NCI-H1436 treated with DMSO at 0.1 percent for 48 hours (cell line): ENCODE measurements at regions not wholly inside any gene's neighbourhood (a gene's known extent, or its start where the extent isn't known, plus 50 kb on each side); places are given as distances from the start of the nearest gene placed in this dataset.
"Not testable (repeated sequence)": the region's sequence is repeated elsewhere in the genome, so short reads cannot be mapped to it uniquely, and the experiment has no call there.

Experiments used
- DNase-seq: peaks from one replicate; lab custom pipeline; 2025; lab: John Stamatoyannopoulos, UW

DNA sequence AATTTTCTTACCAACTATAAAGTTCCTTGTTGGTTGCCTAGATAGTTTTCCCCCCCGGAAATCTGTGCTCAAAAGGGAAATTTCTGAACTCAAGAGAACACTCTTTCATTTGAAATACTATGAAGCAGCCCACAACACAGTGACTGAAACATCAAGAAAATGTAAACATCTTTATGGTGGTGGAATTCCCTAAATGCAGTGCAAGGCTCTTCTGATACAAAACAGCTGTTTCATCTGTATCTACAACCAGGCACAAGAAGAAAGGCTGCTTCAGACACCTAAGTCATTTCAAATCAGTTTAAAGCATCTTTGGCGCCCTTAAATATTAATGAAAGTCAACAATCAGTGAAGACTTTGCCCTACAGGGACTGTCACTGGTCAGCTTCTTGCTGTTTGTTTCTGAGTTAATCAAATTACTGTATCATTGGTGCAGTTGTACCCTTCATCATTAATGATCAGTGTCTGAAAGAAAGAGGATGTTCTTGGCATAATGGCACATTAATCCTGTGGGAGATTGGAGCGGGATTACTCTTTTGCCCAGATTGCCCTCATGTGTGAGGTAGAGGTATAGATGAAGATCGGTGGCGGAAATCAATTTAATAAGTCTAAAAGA is 947.0 kb downstream of the NR2F1-AS1 start:
- no peak for DNase-seq

DNA sequence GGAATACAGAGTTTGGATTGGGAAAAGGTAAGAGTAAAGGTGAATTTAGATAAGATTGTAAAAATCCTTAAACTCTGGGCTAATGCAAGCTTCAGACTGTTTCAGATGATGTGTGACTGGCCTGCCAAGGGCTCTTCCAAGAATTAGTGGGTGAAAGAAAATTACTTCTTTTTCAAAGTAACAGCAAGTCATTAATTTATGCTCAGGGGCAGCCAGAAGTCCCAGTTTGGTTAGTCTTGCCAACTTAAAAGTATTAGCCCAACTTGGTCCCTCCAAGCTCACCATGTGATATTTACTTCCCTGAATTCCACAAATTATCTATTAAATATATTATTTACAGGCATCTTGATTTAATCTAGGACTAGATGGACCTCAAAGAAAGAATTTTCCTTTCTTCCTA is 947.8 kb downstream of the NR2F1-AS1 start:
- DNase-seq = no peak

DNA sequence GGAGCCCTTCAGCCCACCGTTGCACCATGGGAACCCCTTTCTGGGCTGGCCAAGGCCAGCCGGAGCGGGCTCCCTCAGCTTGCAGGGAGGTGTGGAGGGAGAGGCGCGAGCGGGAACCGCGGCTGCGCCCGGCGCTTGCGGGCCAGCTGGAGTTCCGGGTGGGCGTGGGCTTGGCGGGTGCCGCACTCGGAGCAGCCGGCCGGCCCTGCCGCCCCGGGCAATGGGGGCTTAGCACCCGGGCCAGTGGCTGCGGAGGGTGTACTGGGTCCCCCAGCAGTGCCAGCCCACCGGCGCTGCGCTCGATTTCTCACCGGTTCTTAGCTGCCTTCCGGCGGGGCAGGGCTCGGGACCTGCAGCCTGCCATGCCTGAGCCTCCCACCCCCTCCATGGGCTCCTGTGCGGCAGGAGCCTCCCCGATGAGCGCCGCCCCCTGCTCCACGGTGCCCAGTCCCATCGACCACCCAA is 949.8 kb downstream of the NR2F1-AS1 start:
- not testable (repeated sequence) for DNase-seq

DNA sequence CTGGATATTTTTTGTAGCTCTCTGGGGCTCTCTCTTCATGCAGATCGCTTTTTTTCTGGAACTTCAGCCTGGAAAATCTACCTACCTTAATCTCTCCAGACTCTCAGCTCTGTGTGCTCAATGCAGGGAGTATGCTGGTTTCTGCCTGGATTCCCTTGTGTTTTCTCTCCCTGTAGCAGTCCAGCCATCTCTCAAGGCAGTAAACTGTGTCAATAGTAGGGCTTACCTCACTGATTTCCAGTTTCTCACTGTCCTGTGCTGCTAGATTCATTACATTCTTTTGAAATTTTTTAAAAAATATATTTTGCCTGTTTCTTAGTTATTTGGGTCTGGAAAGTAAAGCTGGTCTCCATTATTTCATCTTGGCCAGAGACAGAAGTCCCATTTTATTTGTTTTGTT is 951.4 kb downstream of the NR2F1-AS1 start:
- no peak for DNase-seq

DNA sequence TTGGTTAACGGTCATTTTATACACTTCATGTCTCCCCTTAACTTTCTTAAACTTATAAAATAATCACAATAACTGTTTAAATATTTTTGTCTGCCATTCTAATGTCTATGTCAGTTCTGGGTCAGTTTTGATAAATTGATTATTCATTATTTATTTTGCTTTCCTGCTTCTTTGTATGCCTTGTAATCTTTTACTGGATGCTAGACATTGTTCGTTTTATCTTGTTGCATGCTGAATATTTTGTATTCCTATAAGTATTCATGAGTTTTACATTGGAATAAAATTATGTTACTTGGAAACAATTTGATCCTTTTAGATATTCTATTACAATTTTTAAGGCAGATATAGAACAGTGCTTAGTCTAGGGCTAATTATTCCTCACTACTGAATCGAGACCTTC is 952.0 kb downstream of the NR2F1-AS1 start:
- no peak for DNase-seq

DNA sequence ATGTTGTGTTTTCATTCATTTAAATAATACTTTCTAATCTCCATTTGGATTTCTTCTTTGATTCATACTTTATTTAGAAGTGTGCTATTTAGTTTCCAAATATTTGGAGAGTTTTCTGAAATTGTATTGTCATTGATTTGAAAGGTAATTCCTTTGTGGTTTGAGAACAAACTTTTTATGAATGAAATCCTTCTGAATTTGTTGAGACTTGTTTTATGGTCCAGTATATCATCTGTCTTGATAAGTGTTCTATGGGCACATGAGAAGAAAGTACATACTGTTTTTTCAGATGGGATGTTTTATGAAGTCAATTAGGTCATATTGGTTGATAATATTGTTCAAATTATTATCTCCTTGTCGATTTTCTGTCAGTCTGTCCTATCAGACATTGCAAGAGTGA is 953.8 kb downstream of the NR2F1-AS1 start:
- DNase-seq = no peak

DNA sequence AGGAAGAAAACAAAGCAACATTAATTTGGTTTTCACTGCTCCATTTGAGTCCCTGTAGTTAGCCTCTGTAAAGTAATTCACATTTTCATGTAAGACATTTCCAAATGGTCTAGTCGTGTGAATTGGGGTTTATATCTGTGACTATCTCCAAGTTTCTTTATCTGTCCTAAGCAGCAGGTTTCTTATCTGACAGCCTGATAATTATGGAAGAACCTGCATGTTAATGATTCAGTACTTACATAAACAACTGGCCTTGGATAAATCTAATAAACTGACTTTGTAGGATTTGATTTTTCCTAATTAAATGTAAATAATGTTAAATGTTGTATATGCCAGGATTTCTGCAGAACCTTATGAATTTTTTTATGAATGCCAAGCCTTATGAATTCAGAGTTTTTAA is 964.9 kb downstream of the NR2F1-AS1 start:
- no peak for DNase-seq

DNA sequence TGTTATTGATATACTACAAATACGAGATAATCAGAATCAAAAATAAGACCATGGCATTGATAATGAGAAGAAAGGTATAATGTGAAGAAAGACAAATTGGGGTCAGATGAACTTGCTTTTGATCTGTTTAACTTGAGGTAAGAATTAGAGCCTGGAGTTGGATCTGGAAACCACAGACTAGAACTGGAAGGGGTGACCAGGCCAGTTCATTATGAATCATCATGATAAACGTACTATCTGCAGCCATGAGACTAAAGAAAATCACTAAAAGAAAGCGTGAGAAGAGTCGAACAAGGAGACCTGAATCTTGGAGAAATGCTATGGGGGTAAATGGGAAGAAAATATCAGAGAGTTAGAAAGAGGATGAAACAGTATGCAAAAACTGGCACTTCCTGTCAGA is 967.5 kb downstream of the NR2F1-AS1 start:
- no peak for DNase-seq

DNA sequence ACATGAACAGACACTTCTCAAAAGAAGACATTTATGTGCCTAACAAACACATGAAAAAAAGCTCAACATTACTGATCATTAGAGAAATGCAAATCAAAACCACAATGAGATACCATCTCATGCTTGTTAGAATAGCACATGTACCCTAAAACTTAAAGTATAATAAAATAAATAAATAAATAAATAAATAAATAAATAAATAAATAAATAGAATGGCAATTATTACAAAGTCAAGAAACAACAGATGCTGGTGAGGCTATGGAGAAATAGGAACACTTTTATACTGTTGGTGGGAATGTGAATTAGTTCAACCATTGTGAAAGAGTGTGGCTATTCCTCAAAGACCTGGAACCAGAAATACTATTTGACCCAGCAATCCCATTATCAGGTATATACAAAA is 970.6 kb downstream of the NR2F1-AS1 start:
- DNase-seq = not testable (repeated sequence)

DNA sequence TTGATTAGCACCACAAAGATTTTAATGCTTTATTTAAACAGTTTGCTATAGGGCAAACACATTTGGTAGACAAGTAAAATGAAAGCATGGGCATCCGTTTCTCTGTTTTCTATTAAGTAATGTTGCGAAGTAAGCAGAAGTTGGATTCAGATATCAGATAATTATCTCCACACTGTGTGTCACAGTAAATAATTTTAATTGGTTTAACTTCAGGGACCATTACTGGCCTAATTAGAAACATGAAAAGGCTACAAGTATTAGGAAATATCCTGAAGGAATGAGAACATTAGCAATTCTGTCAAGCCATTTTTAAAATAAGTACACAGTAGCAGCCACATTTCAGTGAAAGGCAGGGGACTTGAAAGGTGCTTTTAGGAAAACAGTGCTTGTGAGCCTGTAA is 975.4 kb downstream of the NR2F1-AS1 start:
- DNase-seq = peak; percentile 51

DNA sequence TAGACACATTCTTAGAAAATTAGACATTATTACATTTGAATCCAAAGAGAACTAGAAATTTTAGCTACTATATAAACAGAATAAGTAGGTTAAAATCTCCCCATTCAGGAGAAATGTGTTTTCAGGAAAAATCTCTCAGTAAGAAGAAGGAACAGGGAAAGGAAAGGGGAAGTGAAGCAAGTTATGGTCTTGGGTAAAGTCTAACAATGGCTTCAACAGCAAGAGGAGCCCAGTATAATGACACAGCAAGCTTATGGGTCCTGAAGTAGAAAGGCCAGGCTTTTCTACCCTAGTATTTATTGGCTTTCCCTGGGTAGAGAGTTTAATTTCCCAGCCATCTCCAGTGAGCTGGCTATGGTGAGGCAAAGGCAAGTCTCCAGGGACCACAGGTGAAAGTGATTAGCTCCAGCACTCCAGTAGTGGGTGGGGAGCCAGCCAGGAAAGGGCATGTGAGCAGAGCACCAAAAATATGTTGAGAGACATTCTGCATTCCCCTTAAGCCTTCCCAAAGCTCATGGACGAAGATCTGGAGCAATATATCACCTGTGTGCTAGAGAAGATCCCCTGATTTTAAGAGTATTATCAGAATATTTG is 981.7 kb downstream of the NR2F1-AS1 start:
- DNase-seq = peak; percentile 21

DNA sequence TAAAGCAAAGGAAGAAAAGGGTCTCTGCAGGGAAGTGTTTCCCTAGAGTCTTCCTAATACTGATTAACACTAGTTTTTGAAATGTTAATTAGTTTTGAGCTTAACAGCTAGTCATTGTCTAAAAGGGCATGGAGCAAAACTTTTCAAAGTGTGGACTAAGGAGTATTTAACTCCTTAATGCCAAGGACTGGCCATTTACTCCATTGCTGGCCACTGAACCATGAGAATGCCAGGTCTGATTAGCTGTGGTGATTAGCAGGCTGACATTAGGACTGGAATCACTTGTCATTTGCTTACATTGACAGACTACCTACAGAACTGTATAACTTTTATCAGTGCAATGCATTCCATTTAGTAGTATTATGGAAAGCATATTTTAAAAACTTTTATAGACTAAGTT is 987.0 kb downstream of the NR2F1-AS1 start:
- no peak for DNase-seq

DNA sequence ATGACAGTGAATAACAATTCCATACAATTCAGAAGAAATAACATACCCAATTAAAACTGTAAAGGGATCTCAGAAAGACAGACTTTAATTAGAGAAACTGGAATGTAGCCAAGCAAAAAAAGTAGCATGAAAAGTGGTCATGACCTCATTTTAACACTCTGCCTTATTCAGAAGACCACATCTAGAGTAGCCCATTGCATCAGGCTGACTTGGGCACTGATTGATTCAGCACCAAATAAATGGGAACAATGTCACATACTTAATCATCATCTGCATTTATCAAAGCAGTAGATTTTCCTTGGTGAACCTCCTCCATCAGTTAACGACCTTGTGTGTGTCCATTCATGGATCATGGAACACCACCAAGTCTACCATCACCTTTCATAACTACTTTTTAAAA is 992.1 kb downstream of the NR2F1-AS1 start:
- no peak for DNase-seq

DNA sequence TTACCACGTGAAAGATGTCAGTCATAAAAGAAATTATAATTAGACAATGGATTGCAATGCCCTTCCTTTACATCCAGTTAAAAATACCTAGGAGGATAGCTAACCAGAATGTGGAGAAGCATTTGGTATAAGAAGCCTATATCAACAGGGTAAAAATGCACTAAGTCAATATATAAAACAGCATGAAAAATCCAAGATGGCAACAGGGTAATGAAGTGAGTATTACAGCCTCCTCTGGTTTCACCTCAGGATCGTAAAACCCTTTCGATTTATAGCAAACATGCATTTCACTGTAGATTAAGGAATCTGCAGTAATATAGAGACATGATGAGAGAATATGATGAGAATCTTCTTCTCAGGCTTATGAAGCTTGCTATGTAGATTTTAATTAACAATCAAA is 999.3 kb downstream of the NR2F1-AS1 start:
- DNase-seq = no peak

DNA sequence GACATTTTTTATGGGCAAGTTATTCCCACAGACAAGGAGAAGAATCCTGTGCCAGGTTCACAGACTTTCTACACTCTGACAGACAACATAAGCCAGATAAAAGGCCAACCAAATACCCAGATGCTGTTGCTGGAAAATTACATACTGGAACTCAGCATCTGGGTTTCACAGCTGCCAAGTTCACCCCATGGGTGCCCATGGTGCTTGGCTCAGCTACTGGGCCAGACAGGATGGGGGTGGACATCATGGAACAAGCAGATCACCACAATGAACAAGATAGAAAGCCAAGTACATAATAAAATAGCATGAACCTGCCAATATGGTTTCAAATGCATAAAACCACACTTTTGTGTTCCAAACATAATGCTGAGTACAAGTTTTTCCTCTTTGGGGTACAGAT is 999.8 kb downstream of the NR2F1-AS1 start:
- no peak for DNase-seq

DNA sequence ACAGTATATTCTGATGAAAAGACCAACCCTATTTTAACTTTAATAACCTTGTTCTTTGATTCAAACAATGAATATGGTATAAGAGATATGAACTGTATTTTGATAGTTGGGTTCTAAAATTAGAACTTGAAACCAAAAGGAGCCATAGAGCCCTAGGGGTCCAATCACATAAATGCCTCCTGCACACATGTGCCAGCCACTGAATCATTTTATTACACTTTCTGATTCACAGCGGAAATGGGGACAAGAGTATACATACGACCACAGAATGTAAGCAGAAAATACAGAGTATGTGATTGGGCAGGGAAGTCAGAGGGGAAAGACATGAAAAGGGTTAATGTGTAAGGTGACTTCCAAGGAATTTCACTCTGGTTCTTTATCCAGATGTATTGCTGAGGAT is 1000.2 kb downstream of the NR2F1-AS1 start:
- no peak for DNase-seq

DNA sequence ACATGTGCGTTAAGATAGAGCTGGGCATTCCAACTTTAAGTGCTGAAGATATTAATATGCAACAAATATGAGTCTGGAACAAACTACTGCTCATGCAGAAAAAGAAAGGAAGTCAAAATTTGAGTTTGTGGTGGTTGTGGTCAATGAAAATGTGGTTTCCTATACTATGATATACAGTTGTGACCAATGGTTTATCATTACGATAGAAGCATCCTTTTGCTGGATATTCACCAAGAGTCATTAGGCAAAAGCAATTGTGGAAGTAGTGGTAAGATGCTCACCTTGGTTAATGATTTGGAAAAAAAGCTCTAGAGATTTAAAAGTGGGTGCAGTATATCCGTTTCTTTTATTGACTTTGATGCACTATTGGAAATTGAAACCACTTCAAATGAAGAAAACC is 1007.0 kb downstream of the NR2F1-AS1 start:
- DNase-seq = no peak

DNA sequence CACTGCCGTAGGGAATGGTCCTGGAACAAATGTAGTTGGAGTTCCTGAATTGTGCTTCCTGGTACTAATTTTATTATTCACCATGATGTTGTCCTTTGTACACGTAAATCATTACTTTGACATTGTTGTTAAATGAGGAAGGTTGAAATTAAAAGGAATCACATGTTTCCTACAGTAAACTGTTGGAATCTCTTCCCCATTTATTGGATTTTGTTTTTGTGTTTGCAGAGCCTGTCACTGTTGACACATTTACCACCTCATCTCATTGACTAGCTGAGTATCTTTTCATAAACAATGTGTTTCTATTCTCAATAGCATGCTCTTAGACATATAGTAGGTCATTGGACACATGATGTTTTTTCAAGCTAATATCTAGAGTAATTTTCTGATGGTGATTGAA is 1012.5 kb downstream of the NR2F1-AS1 start:
- no peak for DNase-seq

DNA sequence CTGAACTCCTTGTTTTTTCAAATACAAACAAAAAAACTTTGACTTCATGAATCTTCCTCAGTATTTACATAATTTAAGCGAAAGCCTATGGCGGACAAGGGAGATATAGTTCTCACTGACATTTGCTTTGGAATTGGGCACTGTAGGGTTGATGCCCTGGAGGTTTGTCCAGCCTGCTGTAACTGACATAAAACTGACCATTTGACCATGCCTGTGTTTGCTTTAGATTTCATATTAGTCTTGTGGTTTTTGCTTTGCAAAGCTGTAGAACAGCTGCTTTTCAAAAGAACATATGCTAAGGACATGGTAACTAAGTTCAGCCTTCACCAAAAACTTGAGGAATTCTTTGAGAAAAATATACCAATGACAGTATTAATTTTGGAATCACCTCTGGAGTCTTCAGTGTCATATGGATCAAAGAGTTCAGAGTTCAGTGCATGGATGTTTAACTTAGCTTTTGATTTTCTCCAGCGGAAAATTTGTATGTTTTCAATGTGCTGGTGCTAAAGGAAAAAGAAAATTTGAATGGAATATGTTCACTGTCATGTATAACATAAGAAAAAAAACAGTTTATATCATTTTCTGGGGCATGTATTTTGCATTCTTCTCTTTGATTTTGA is 1013.1 kb downstream of the NR2F1-AS1 start:
- DNase-seq = no peak

DNA sequence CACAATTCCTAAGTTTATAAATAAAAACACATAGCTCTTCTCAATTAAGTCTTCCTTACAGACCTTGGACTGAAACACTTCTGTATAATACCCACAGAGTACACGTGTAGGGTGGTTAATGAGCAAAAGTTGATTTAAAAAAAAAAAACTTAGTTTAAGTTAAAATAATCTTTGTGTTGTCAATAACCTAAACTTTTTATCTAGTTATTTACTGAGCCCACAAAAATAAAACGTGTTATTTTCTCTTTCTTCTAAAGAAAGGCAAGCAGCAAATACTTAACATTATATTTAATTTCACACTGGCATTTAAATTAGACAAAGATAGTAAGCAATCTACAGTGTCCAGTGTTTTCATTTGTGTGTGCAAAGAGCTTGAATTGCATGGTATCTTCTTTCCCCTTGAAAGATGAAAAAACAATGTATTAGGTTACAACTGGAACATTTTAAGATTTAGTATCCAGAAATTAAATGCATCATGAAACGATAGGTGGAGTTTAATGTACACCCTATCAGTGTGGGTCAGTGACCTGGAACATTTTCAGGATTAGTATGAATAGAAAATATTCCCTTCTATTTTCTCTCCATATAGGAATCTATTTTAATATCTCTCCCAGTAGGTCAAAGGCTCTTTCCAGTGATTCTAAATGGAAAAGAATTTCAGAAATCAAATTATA is 1014.8 kb downstream of the NR2F1-AS1 start:
- DNase-seq = no peak

DNA sequence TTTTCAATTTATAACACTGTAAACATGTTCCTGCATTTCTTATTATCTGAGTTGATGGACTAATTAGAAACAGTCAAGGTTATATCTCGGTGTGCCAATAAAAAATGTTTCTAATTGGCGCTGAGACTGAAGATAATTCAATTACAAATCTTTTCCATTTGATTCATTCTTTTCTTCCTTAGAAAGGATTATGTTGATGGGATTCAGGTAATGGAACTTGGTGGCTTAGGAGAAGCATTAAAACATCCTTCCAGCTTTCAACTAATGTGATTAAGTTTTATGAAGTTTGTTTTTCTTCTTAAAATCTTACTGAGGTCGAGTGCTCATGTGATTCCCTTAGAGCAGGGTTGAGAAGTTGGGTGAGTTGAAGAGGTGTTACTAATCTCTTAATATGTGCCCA is 1015.3 kb downstream of the NR2F1-AS1 start:
- no peak for DNase-seq

DNA sequence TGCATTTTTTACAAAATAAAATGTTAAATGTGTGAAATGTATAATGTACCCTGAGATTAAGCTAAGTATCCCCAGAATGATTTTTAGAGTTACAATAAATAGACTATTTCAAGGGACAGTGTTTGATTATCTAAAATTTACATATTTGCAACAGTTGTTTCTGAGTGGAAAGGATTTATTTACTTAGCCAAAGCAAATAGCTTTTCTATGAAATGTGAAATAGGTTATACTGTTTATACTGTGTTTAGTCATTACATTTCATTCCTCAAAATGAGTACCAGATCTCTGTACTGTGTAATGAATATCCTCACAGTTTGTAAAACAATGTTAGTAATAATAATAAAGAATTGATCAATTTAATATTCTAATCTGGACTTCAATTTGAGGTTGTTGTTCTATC is 1019.0 kb downstream of the NR2F1-AS1 start:
- DNase-seq = no peak

DNA sequence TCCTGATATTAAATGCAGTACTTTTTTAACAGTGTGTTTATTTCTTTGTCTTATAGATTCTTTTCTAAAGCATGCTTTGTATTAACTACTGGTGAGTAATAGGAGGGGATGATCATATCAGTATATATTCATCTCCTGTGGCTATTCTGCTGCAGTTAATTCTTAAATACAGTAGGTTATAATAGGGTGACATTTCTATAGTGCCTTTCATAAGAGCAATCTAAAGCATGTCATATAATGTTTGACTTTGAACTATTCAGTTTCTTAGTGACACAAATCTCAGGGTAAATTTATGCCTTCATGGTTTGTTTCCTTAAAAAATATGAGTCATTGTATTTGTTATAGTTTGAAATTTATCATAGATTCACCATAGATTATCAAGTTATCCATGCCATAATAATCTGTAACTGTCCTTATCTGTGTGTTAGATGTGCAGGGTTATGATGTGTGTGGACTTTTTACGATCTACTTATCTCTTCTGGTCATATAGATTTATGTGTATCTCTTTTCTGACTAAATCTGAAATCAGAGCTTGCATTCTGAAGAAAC is 1019.5 kb downstream of the NR2F1-AS1 start:
- no peak for DNase-seq
